ENCODE measurements at regions not wholly inside any gene's neighbourhood (a gene's known extent, or its start where the extent isn't known, plus 50 kb on each side); places are given as distances from the start of the nearest gene placed in this dataset.
A peak's percentile ranks its signal among the peaks of the same experiment; 100 is the strongest.
"Not testable (repeated sequence)": the region's sequence is repeated elsewhere in the genome, so short reads cannot be mapped to it uniquely, and the experiment has no call there.

DNA sequence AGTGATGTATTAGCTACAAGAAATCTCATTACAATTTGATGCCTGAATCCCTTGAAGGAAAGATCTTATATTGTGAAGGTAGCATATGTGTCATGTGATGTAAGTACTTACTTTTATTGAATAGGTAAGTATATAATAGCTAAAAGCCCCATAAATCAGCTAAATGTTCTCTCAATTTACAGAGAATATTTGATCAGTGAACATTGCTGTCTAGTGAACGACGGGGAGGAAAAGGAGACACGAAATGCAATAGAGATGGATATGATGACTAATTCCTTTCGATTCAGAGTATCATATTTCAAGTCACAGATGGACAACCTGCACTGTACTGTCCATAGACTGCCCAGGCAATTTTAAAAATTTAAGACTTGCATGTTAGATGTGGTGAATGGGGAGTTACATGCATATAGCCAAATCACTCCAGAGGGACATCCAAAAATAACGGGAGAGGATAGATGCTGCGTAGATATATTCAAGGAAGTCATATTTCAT is 462.1 kb upstream of the CDIN1 start:
- no peak for FAIRE-seq

- FAIRE-seq, result no peak
Measured at GRCh38 chr15:36126194-36126593, 453.2 kb upstream of the CDIN1 start.

DNA sequence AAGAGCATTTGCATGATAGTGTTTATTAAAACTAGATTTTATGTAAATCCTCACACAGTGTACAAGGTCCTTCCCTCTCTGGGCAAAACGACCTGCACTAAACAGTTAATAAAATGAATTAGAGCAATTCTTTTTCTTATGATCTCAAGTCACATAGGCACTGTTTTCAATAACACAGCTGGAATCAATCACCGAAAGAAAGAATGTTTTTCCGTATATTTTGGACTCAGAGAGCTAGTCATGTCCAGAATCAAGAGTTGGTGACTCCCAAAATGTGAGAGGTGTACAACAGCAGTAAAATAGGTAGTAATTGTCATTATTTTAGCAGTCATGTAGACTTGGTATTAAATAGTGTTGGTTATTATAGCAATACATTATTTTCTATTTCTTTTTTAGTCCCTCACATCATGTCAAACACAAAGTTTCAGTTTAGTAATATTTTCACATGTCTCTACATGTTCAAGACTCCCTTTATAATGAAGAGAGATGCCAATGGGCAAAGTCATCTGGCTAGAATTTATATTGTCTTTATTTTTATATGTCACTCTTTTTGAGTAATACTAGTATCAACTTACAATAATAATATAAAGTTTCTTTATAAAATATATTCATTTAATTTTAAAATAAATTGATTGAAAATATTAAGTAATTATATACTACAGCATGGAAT is 448.6 kb upstream of the CDIN1 start:
- FAIRE-seq, result peak; percentile 49

DNA sequence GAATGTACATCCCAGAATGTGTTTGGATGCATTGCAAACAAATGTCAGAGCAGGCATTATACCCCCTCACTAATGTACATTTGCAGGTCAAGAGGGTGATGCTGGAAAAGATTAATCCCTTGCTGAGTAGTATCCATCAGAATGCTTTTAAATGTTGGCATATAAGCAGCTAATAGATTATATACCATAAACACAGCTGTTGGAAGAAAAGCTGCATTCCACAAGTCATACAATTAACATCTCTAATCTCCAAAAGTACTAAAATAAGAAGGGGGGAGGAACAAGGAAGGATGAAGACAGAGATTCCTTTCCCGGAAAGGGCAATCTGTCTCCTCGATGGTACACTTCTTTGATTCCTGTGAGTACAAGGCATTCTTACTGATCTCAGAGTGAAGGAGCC is 445.7 kb upstream of the CDIN1 start:
- no peak for FAIRE-seq

DNA sequence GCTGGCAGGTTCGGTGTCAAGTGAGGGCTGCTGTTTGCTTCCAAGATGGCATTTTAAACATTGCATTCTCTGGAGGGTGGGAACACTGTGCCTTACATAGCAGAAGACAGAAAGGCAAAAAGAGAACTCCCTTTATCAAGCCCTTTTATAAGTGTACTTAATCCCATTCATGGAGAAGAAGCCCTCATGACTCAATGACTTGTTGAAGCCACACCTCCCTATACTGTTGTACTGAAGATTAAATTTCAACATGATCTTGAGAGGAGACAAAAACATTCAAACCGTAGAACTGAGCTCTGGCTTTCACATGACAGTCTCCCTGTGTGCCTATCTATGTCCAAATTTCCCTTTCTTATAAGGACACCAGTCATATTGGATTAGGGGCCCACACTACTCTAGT is 443.4 kb upstream of the CDIN1 start:
- no peak for FAIRE-seq

DNA sequence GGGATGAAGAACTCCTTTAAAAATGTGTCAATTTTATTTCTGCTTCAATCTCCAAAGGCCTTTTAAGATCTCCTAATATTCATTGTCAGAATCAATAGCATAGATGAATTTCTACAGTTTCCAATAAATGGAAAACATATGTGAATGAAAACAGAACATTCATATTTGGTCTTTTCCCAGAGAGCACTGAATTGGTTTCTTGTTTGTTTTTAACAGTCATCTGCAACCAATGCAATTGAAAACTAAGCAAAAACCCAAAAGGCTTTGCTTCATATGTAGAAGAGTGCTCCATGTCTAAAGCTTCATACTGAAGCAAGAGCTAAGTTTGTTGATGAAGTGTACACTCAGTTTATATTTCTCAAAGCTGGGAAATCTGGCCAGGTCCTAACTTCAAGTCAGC is 426.5 kb upstream of the CDIN1 start:
- FAIRE-seq, result no peak

GRCh38 chr15:36156879-36157427 is 422.5 kb upstream of the CDIN1 start:
- no peak for FAIRE-seq

DNA sequence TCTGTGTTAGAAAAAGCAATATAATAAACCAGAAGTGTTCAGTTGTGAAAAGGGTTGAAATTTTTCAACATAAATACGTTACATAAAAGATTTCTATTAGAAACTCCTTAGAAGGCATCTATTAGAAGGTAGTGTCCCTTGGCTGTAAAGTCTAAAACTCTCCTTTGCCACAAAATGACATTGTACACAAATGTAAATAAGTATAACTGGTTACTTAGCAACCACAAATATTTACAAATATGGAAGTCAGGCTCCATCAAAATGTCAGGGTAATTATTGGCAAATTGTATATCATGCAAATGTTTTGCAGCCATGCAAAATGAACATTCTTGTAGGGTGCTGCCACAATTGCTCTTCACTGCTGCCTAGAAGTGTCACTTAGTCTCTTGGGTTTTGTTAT is 419.1 kb upstream of the CDIN1 start:
- no peak for FAIRE-seq

DNA sequence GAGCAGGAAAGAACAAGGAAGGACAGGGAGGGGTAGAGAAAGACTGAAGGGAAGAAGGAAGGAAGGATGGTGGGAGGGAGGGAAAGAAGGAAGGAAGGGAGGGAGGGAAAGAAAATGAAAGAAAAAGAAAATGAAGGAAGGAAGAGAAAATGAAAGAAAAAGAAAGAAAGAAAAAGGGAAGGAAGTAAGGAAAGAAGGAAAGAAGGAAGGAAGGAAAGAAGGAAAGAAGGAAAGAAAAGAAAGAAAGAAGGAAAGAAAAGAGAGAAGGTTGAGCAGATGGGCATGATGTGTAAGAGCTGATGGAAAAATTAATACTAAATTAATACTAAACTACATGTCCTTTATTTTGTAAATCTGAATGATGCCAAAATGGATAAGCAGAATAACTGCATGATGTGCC is 418.3 kb upstream of the CDIN1 start:
- no peak for FAIRE-seq

GRCh38 chr15:36161771-36162212 is 417.6 kb upstream of the CDIN1 start:
- FAIRE-seq, result no peak

DNA sequence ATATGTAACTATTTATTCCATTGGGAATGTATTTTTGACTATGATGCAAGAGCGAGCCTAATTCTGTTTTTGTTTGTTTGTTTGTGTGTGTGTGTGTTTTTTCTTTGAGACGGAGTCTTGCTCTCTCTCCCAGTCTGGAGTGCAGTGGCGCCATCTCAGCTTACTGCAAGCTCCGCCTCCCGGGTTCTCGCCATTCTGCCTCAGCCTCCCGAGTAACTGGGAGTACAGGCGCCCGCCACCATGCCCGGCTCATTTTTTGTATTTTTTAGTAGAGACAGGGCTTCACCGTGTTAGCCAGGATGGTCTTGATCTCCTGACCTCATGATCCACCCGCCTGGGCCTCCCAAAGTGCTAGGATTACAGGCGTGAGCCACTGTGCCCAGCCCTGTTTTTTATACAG is 415.4 kb upstream of the CDIN1 start:
- not testable (repeated sequence) for FAIRE-seq

DNA sequence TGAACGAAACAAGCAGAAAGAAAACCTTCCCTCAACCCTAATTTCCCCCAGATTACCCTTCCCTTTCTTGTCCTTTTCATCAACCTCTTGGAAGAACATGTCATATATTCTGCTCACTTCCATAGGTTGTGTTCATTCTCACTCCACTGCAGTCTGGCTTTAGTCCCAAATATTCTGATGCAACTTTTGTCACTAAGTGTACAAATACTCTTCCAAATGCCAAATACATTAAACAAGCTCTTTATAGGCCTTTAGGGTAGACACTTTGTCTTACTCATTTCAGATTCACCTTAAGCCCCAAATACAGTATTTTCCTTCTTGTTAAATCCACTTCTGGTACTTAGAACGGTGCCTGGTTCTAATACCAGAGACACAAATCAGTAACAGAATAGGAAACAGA is 406.5 kb upstream of the CDIN1 start:
- FAIRE-seq, result no peak

- no peak for FAIRE-seq
Measured at GRCh38 chr15:36175186-36175740, 404.2 kb upstream of the CDIN1 start.

DNA sequence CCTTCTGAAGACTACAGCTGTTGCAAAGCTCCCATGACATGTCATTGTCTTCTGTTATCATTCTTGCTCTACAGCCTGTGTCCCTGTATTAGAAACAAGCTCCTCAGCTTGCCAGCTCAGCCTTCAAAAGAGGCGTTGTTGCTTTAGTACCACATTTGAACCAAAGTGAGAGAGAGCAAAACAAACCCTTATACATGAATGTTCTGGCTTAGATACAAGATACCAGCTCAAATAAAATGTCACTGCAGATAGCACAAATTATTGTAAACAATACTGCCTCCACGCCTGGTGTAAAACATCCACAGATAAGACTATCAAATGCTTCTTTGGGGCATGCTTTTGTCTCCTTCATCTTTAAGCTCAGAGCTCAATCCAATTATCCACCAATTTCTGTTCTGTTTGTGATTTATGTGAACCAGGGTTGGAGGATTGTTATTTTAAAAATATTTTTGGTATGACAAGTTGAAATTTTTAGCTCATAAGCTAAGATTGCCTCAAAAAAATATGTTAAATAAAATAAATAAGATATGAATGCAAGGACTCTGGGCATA is 403.6 kb upstream of the CDIN1 start:
- no peak for FAIRE-seq

DNA sequence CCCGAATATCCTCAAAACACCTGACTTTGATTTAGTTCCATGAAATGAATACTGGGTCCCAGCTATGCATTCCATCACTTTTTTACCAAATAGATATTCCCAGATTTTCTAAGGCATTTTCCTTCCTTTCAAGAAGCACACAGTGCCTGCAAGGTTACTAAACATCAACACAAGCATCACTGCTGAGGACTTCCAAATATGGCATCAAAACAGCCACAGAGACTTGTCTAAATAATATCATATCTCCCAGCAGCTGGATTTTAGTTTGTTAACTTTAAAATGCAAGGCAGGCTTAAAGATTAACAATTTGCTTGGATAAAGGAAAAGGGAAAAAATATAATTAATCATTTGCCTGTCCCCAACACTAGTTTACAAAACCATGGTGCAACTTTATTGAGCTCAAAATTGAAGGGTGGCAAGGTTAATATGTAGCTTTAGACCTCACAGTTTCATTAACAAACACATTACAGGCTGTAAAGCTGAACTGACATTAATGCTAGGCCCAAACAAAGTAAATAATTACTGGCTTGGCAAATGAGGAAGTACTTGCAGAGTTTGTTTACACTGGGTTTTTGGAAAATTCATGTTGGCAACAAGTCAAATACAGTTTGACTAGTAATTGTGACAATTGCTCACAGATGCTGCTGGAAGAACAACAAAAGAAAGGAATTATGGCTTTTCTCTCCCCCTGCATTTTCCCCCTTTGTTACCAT is 401.7 kb upstream of the CDIN1 start:
- no peak for FAIRE-seq

DNA sequence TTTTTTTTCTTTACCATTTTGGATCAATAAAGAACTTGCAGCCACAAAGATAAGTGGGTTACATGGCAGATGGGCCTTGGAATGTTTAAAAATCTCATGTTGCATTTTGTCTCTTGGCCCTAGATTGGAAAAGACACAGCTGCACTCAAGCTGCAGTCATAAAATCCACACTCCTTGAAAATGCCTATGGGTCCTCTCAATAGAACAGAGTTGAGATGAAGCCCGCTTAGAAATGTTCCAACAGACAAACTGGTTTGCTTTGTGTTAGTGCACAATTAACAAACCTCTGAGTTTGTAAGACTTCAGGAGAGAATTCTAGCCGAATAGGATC is 401.2 kb upstream of the CDIN1 start:
- no peak for FAIRE-seq

GRCh38 chr15:36183201-36183600 is 396.2 kb upstream of the CDIN1 start:
- FAIRE-seq, result no peak

DNA sequence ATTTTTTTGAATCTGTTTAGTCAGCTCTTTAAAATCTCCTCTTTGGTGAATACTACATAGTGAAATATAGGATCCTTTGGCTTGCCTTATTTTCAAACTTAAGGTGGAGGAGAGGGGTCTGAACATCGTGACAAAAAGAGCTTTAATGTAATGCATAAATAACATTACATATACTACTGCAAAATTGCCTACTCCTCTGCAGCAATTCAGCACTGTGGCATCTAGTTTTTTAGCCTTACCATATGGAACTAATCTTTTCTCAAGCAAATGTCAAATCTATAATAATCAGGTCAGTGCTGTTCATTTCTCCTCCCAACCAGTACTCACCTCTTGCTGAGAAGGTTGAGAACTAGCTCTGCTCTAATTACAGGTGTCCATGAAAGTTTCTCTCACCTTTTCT is 394.0 kb upstream of the CDIN1 start:
- FAIRE-seq, result no peak

GRCh38 chr15:36185845-36186244 is 393.6 kb upstream of the CDIN1 start:
- no peak for FAIRE-seq

DNA sequence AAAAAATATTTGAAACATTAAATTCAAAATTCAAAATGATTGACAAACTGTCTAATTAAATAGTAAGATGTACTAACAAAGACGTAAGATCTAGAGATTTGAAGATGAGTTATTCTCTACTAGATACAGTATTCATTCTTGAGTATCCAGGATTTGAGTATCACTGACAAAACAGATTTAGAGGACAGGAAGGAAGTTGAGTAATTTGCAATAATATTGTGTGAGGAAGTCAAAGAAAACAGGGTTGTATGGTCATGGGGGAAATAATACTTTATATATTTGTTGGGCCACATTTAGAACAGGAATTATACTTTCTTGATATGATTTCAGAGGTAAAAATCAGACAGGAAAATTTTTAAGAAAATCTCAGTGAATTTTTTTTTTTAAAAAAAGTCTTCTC is 393.1 kb upstream of the CDIN1 start:
- no peak for FAIRE-seq

GRCh38 chr15:36191459-36191858 is 388.0 kb upstream of the CDIN1 start:
- FAIRE-seq, result no peak

DNA sequence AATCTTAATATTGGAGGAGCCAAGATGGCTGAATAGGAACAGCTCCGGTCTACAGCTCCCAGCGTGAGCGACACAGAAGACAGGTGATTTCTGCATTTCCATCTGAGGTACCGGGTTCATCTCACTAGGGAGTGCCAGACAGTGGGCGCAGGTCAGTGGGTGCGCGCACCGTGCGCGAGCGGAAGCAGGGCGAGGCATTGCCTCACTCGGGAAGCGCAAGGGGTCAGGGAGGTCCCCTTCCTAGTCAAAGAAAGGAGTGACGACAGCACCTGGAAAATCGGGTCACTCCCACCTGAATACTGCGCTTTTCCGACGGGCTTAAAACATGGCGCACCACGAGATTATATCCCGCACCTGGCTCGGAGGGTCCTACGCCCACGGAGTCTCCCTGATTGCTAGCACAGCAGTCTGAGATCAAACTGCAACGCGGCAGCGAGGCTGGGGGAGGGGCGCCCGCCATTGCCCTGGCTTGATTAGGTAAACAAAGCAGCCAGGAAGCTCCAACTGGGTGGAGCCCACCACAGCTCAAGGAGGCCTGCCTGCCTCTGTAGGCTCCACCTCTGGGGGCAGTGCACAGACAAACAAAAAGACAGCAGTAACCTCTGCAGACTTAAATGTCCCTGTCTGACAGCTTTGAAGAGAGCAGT is 383.9 kb upstream of the CDIN1 start:
- FAIRE-seq, result not testable (repeated sequence)

GRCh38 chr15:36208868-36209582 is 370.4 kb upstream of the CDIN1 start:
- no peak for FAIRE-seq

Data from A204.1 (cell line).